Sigmoid colon (tissue), 6 donors: ENCODE measurements at regions not wholly inside any gene's neighbourhood (a gene's known extent, or its start where the extent isn't known, plus 50 kb on each side); places are given as distances from the start of the nearest gene placed in this dataset.
"Not testable (repeated sequence)": the region's sequence is repeated elsewhere in the genome, so short reads cannot be mapped to it uniquely, and the experiment has no call there.

Experiments used
- DNase-seq: peaks from one replicate; pipeline ENCODE4 v3.0.0-alpha.2; 2019
- H3K27ac ChIP-seq, 4 donors: fragments of 200-600 bp; sonication (generic); one replicate each; pipeline ENCODE4 v1.5.1; 2016 to 2019; ENCODE audit warnings: mild to moderate bottlenecking in 1 of 4
- H3K27me3 ChIP-seq, 3 donors: fragments of 200-600 bp; sonication (generic); one replicate each; pipeline ENCODE4 v1.5.1; 2019; ENCODE audit warnings: mild to moderate bottlenecking in 1 of 3
- H3K36me3 ChIP-seq, 4 donors: fragments of 200-600 bp; sonication (generic); one replicate each; pipeline ENCODE4 v1.5.1; 2016 to 2019
- H3K4me1 ChIP-seq, 4 donors: fragments of 200-600 bp; sonication (generic); one replicate each; pipeline ENCODE4 v1.5.1; 2017 to 2019
- H3K4me3 ChIP-seq, 4 donors: fragments of 200-600 bp; sonication (generic); one replicate each; pipeline ENCODE4 v1.5.1; 2017 to 2019; ENCODE audit warnings: mild to moderate bottlenecking in 2 of 4, moderate library complexity in 1 of 4
- H3K9me3 ChIP-seq, 4 donors: fragments of 200-600 bp in 3 of 4; sonication (generic) in 3 of 4; one replicate each; pipeline versions ENCODE4 v1.5.1 to v1.6.1; 2013 to 2019
- EP300 ChIP-seq, 4 donors: sonication (generic); formaldehyde crosslinking; IDR thresholded peaks; one replicate each; pipeline ENCODE4 v1.6.1; 2017; ENCODE audit warnings: antibody characterized with exemption in 4 of 4
- POLR2A ChIP-seq, 2 donors: fragments of 450-650 bp; IDR thresholded peaks; one replicate each; pipeline ENCODE4 v1.6.1; 2016; ENCODE audit warnings: antibody characterized with exemption in 2 of 2, mild to moderate bottlenecking in 2 of 2, moderate library complexity in 2 of 2
- POLR2AphosphoS5 ChIP-seq, 4 donors: sonication (generic); formaldehyde crosslinking; IDR thresholded peaks; one replicate each; pipeline ENCODE4 v1.6.1; 2017; ENCODE audit warnings: antibody characterized with exemption in 4 of 4
- WGBS, 2 donors: extraction: QIAGEN DNeasy Blood & Tissue Kit; methylation state at CpG; one replicate each; pipeline ENCODE4 v1.1.7; 2013; 5-methylcytosine and 5-hydroxymethylcytosine counted together
- intact Hi-C: fragments of 100-400 bp; cut with DNase I; formaldehyde crosslinking; loops from one replicate; pipeline ENCODE4 v1.15.1; 2023
- TF ChIP-seq, protein P1 (sequence below), 4 experiments: fragments of 450-650 bp in 3 of 4; fragments of 200-600 bp in 1 of 4; IDR thresholded peaks; one replicate each; pipeline ENCODE4 v1.5.1; 2016 to 2019; ENCODE audit warnings: antibody characterized with exemption in 4 of 4, mild to moderate bottlenecking in 3 of 4, moderate library complexity in 2 of 4
- donor health status: healthy with polysubstance abuse.
- donor health status: healthy.

DNA sequence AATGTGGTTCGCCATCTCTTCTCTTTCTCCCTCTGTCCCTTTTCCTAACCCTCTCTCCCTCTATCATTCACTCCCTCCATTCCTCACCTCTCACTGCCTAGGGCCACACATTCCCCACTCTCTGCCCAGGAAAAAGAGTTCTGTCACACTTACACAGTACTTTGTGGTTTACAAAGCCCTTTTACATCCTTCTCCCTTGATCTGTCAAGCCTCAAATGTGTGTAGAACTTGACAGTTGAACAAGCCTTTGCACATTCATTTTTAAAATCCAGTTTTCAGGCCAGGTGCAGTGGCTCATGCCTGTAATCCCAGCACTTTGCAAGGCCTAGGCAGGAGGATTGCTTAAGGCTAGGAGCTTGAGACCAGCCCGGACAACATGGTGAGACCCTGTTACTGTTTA lies 156.3 kb downstream of the VSIG4 start:
- no peaks in the 10 kb centered on the region for H3K4me1 ChIP-seq
- no peaks in the 10 kb centered on the region for H3K36me3 ChIP-seq
- H3K27ac ChIP-seq = no peak overlapping the region
- no peak for DNase-seq
- H3K4me3 ChIP-seq = no peak overlapping the region
- TF ChIP-seq, protein P1, sequence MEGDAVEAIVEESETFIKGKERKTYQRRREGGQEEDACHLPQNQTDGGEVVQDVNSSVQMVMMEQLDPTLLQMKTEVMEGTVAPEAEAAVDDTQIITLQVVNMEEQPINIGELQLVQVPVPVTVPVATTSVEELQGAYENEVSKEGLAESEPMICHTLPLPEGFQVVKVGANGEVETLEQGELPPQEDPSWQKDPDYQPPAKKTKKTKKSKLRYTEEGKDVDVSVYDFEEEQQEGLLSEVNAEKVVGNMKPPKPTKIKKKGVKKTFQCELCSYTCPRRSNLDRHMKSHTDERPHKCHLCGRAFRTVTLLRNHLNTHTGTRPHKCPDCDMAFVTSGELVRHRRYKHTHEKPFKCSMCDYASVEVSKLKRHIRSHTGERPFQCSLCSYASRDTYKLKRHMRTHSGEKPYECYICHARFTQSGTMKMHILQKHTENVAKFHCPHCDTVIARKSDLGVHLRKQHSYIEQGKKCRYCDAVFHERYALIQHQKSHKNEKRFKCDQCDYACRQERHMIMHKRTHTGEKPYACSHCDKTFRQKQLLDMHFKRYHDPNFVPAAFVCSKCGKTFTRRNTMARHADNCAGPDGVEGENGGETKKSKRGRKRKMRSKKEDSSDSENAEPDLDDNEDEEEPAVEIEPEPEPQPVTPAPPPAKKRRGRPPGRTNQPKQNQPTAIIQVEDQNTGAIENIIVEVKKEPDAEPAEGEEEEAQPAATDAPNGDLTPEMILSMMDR (IDR thresholded peaks at IDR 0.05) = no peak
- TF ChIP-seq EP300 (IDR thresholded peaks at IDR 0.05) = no peak
- TF ChIP-seq POLR2AphosphoS5 (IDR thresholded peaks at IDR 0.05) = no peak
- no peak for TF ChIP-seq POLR2A (IDR thresholded peaks at IDR 0.05)
- H3K9me3 ChIP-seq = no peaks in the 10 kb centered on the region
- 87 to 94% methylated on average over 2 of the region's 2 CpGs for WGBS, 2 donors
- intact Hi-C loops = no loop called here
- no peaks in the 10 kb centered on the region for H3K27me3 ChIP-seq

DNA sequence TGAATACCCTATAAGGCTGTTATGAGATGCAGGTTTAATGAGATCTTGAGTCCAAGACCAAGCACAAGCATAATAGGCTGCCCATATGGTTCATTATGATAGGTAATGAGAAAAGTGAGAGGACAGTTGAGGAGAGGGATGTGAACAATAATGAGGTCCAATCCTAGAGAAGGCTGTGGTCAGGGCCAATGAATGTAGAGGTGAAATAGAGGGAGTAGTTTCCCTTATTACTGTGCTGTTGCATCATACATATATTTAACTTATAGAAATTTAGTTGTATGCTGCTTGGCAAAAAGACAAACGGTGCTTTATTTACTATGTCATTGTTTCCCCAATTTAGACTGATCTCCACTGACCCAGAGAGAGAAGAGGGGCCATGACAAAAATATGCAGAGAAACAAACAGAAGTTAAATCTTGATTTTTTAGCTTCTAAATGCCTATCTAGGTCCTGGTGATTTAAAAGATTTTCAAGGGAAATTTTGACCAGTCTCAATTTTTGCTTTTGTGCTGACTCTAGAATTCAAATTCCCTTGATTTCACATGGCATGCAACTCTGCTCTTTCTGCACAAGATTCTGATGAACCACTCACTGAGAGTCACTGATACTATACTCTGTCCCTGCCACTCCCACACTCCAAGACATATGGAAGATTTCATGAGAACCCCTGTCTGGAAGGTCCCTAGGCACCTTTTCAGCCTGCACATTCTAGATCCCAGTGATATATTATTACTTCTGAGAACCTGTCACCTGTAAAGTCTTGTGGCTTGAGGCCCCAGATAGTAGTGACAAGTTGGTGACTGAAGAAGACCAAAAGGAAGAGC lies 159.7 kb downstream of the VSIG4 start:
- H3K9me3 ChIP-seq = no peaks in the 10 kb centered on the region

GRCh38 chrX:65878456-65878855 lies 161.4 kb downstream of the VSIG4 start:
- H3K36me3 ChIP-seq = no peaks in the 10 kb centered on the region
- no peaks in the 10 kb centered on the region for H3K9me3 ChIP-seq
- no peak overlapping the region for H3K4me3 ChIP-seq
- H3K27me3 ChIP-seq = no peaks in the 10 kb centered on the region
- TF ChIP-seq, protein P1 (IDR thresholded peaks at IDR 0.05) = no peak
- TF ChIP-seq POLR2AphosphoS5 (IDR thresholded peaks at IDR 0.05) (no peak), POLR2A (IDR thresholded peaks at IDR 0.05) (no peak), EP300 (IDR thresholded peaks at IDR 0.05) (no peak)
- intact Hi-C loops = no loop called here
- no peak overlapping the region for H3K27ac ChIP-seq
- H3K4me1 ChIP-seq = no peaks in the 10 kb centered on the region
- no peak for DNase-seq
- 88 to 96% methylated on average over 1 of the region's 1 CpG for WGBS, 2 donors

More for the DNA sequence above, 159.7 kb downstream of the VSIG4 start:
- intact Hi-C loops = no loop called here
- TF ChIP-seq POLR2A (IDR thresholded peaks at IDR 0.05) (no peak), POLR2AphosphoS5 (IDR thresholded peaks at IDR 0.05) (no peak), EP300 (IDR thresholded peaks at IDR 0.05) (no peak)
- TF ChIP-seq, protein P1 (IDR thresholded peaks at IDR 0.05) = no peak
- no peak for DNase-seq
- Histone ChIP-seq H3K36me3 (no peaks in the 10 kb centered on the region), H3K4me3 (no peak overlapping the region), H3K4me1 (no peaks in the 10 kb centered on the region), H3K27me3 (no peaks in the 10 kb centered on the region), H3K27ac (no peak overlapping the region)
- 33 to 67% methylated on average over 1 of the region's 1 CpG for WGBS, 2 donors

DNA sequence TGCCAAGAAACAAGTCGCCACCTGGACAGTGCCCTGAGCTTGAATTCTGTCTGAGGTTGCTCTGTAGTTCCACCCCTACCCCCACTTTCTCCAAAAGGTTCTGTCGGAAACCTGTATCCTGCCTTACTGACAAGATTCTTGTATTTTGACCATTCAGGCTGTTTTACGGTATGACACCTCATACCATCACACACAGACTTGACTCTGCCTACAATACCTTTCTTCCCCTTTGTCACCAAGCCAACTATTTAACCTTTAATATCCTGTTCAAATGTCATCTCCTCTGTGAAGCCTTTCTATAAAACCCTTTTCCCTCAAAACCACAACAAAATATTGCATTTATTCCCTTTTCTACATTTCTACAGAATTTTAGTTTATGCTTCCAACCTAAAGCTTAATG lies 161.9 kb downstream of the VSIG4 start:
- Histone ChIP-seq H3K27ac (no peak overlapping the region), H3K27me3 (no peaks in the 10 kb centered on the region), H3K36me3 (no peaks in the 10 kb centered on the region), H3K9me3 (no peaks in the 10 kb centered on the region), H3K4me3 (no peak overlapping the region), H3K4me1 (no peaks in the 10 kb centered on the region)
- no peak for DNase-seq
- intact Hi-C loops = no loop called here
- 67 to 78% methylated on average over 3 of the region's 3 CpGs for WGBS, 2 donors
- TF ChIP-seq EP300 (IDR thresholded peaks at IDR 0.05) = no peak
- TF ChIP-seq, protein P1 (IDR thresholded peaks at IDR 0.05) = no peak
- no peak for TF ChIP-seq POLR2A (IDR thresholded peaks at IDR 0.05)
- no peak for TF ChIP-seq POLR2AphosphoS5 (IDR thresholded peaks at IDR 0.05)

- H3K4me1 ChIP-seq, H3K4me3 ChIP-seq, H3K27ac ChIP-seq, H3K27me3 ChIP-seq, DNase-seq, intact Hi-C loops, H3K36me3 ChIP-seq, H3K9me3 ChIP-seq: not testable (repeated sequence)
- WGBS, 2 donors = 86 to 91% methylated on average over 4 of the region's 4 CpGs
Observed at GRCh38 chrX:65875614-65876013, 164.3 kb downstream of the VSIG4 start.
